Activated T-helper 17 cell treated with anti-CD3 and anti-CD28 coated beads, Interleukin-2, amount 50 U/mL, for 72 hours (primary cell): ENCODE measurements at regions not wholly inside any gene's neighbourhood (a gene's known extent, or its start where the extent isn't known, plus 50 kb on each side); places are given as distances from the start of the nearest gene placed in this dataset.
"Not testable (repeated sequence)": the region's sequence is repeated elsewhere in the genome, so short reads cannot be mapped to it uniquely, and the experiment has no call there.

Experiments
- ATAC-seq: fragments of 150-1000 bp; cut with Tn5 transposase; replicated peaks from 2 replicates; pipeline ENCODE4 v1.10.0; 2021; ENCODE audit warnings: mild to moderate bottlenecking, moderate library complexity
- H3K27ac Mint-ChIP-seq: one replicate; pipeline ENCODE4 v1.8.0; 2022; ENCODE audit warnings: mixed read lengths
- H3K27me3 Mint-ChIP-seq: one replicate; pipeline ENCODE4 v1.8.0; 2022; ENCODE audit warnings: mixed read lengths
- H3K36me3 Mint-ChIP-seq: one replicate; pipeline ENCODE4 v1.8.0; 2022; ENCODE audit warnings: low read depth, mild to moderate bottlenecking, mixed read lengths
- H3K4me1 Mint-ChIP-seq: one replicate; pipeline ENCODE4 v1.8.0; 2022; ENCODE audit warnings: mixed read lengths
- H3K4me3 Mint-ChIP-seq: one replicate; pipeline ENCODE4 v1.8.0; 2022; ENCODE audit warnings: mild to moderate bottlenecking, mixed read lengths
- H3K9me3 Mint-ChIP-seq: one replicate; pipeline ENCODE4 v1.8.0; 2022; ENCODE audit warnings: mixed read lengths

DNA sequence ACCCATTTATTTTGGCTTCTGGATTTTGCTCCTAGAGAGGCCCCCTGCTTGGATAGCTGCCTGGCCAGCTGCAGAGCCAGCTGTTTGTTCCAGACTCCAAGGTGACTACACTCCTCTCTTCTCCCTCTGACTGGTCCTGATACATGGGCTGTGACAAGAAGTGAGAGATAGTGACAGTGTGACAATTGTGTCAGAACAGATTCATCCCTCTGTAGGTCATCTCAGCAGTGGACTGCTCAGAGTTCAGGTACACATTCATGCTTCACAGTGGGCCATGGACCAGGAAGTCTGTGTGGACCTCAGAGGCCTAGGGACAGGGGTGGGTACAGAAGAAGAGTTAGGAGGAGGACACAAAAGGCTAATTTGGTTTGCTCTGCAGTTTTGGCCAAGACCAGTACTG is 188.2 kb upstream of the MKLN1 start:
- Mint-ChIP-seq H3K36me3 (no peaks in the 10 kb centered on the region), H3K9me3 (no peaks in the 10 kb centered on the region), H3K27me3 (no peaks in the 10 kb centered on the region), H3K4me1 (no peaks in the 10 kb centered on the region), H3K27ac (no peak overlapping the region), H3K4me3 (no peak overlapping the region)
- ATAC-seq = peak; percentile 38

DNA sequence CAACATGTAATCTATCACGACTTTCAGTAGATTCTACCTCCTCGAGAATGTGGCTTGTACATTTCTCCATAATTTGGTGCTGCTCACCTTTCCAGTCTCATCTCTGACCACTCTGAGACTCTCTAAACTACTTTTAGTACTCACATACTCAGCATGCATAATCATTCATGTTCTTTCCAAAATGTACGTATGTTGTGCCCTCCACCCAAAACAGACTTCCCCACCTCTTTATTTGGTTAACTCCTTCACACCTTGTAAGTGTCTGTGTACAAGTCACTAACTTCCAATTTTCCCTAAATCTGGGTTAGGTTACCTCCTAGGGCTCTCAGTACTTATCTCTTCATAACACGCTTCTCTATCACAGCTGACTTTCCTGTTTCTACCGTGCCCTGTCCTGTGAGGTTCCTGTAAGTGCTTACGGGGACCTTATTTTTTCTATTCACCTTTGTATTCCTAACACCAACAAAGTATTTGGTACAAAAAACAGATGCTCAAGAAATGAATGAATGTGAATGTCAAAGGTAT is 186.2 kb upstream of the MKLN1 start:
- H3K9me3 Mint-ChIP-seq = no peaks in the 10 kb centered on the region
- no peaks in the 10 kb centered on the region for H3K36me3 Mint-ChIP-seq
- no peak for ATAC-seq
- H3K27ac Mint-ChIP-seq = no peak overlapping the region
- no peaks in the 10 kb centered on the region for H3K4me1 Mint-ChIP-seq
- no peaks in the 10 kb centered on the region for H3K27me3 Mint-ChIP-seq
- no peak overlapping the region for H3K4me3 Mint-ChIP-seq

DNA sequence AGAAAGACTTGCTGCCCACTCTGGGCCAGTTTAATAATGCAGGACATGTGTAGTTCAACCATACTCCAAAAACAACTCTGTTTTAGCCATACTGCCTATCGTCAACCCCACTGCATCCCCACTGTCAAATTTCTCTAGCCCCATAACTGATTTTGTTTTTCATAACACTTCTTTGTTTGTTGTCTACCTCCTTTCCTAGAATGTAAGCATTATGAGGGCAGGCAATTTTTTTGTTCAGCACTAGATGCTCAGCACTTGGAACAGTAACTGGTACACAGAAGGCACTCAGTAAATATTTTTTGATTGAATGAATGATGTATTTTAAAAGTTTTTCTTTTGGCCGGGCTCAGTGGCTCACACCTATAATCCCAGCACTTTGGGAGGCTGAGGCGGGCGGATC is 183.8 kb upstream of the MKLN1 start:
- H3K4me1 Mint-ChIP-seq = no peaks in the 10 kb centered on the region
- no peaks in the 10 kb centered on the region for H3K9me3 Mint-ChIP-seq
- H3K4me3 Mint-ChIP-seq = no peak overlapping the region
- H3K27ac Mint-ChIP-seq = no peak overlapping the region
- H3K27me3 Mint-ChIP-seq = no peaks in the 10 kb centered on the region
- no peaks in the 10 kb centered on the region for H3K36me3 Mint-ChIP-seq
- ATAC-seq = no peak

DNA sequence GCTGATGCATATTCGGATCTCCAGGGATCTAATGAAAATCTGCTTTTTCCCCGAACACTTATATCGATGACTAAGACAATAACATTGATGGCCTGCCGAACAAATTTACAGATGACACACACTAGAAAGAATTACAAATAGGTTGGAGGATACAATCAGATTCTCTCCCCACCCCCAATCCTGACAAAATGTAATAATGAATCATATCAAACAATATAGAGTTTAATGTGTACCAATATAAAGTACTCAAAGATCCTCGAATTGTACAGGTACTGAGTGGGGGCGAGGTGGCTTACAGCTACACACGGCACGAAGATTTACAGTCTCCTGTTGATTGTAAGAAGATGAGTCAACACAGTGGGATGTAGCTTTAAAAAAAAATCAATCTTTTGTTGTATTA is 182.7 kb upstream of the MKLN1 start:
- Mint-ChIP-seq H3K9me3 (no peaks in the 10 kb centered on the region), H3K4me1 (no peaks in the 10 kb centered on the region), H3K27ac (no peak overlapping the region), H3K36me3 (no peaks in the 10 kb centered on the region), H3K4me3 (no peak overlapping the region), H3K27me3 (no peaks in the 10 kb centered on the region)
- ATAC-seq = no peak

DNA sequence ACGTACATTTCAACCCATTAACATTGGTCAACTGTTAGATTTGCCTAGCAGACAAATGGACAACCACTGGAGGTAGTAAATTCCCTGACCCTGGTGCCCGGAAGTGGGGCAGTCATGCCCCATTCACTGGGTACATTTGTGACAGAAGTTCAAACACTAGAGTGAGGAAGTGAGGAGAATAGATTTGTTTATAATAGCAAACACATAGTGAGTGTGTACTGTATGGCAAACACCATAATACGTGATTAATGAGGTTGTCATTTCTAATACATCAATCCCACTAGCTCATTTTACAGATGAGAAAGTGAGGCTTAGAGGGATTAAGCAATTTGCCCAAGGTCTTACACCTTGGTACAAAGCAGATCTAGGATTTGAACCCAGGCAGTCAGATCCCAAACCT is 181.9 kb upstream of the MKLN1 start:
- no peak for ATAC-seq
- no peaks in the 10 kb centered on the region for H3K27me3 Mint-ChIP-seq
- no peaks in the 10 kb centered on the region for H3K36me3 Mint-ChIP-seq
- H3K9me3 Mint-ChIP-seq = no peaks in the 10 kb centered on the region
- no peaks in the 10 kb centered on the region for H3K4me1 Mint-ChIP-seq
- H3K4me3 Mint-ChIP-seq = no peak overlapping the region
- no peak overlapping the region for H3K27ac Mint-ChIP-seq

DNA sequence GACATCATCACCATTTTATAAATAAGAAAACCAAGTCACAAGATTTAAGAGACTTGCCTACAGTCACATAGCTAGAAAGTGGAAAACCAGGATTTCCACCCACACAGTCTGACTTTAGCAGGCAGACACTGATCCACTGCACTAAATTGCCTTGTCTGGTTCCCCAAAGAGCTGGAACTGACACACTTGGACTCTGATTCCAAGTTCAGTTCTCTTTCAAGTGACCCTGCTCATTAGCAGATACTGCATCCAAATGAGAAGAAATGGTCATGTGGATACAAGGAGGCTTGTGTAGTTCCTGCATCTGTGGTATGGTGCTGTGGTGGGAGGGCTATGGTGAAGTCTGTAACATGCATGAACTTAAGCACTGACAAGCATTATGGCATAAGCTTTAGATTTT is 180.1 kb upstream of the MKLN1 start:
- no peaks in the 10 kb centered on the region for H3K36me3 Mint-ChIP-seq
- H3K4me3 Mint-ChIP-seq = no peak overlapping the region
- H3K27ac Mint-ChIP-seq = no peak overlapping the region
- H3K4me1 Mint-ChIP-seq = no peaks in the 10 kb centered on the region
- no peaks in the 10 kb centered on the region for H3K27me3 Mint-ChIP-seq
- no peaks in the 10 kb centered on the region for H3K9me3 Mint-ChIP-seq
- no peak for ATAC-seq

DNA sequence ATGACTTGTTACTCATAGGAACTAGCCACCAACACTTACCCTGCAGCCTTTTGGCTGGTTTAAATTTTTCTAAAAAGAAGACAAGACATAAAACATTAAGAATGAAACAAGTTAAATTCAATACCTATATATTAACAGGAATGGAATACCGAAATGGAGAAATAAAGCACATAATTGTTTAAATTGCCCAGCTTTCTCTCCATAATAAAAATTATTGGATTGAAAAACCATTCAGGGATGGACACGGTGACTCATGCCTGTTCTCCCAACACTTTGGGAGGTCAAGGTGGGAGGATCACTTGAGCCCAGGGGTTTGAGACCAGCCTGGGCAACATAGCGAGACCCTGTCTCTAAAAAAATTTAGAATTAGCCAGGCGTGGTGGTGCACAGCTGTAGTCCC is 179.4 kb upstream of the MKLN1 start:
- H3K4me1 Mint-ChIP-seq = no peaks in the 10 kb centered on the region
- no peaks in the 10 kb centered on the region for H3K9me3 Mint-ChIP-seq
- no peaks in the 10 kb centered on the region for H3K36me3 Mint-ChIP-seq
- H3K27ac Mint-ChIP-seq = no peak overlapping the region
- ATAC-seq = no peak
- H3K4me3 Mint-ChIP-seq = no peak overlapping the region
- H3K27me3 Mint-ChIP-seq = no peaks in the 10 kb centered on the region

DNA sequence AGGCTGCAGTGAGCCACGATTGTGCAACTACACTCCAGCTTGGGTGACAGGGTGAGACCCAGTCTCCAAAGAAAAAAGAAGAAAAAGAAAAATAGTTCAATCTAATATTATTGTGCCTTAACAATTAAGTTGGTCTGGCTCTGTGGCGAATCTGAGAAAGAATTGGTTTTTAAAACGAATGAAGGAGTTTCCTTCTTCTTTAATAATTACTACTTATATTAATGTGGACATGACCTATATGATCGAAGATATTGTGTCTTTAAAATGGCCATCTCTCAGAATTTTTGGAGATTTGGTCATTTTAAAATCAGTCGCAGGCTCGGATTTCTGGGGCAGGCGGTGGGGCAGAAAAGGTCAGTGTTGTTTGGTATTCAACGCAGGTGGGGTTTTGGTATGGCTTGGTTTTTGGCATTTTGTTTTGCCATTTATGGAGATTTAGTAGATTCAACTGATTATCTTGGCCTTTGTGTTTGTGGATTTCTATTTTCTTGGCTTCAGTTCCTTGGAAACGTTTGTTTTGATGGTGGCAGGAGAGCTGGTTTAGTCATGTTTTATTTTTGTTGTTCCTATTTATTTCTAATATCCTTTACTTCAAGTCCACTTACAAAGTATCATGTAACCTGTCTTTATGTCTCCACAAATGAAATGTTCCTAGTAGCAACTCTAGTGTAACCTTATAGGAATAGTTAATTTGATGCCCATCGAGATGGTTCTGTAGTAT is 178.8 kb upstream of the MKLN1 start:
- Mint-ChIP-seq H3K27me3 (no peaks in the 10 kb centered on the region), H3K27ac (no peak overlapping the region), H3K9me3 (no peaks in the 10 kb centered on the region), H3K36me3 (no peaks in the 10 kb centered on the region), H3K4me3 (no peak overlapping the region), H3K4me1 (no peaks in the 10 kb centered on the region)
- ATAC-seq = no peak

DNA sequence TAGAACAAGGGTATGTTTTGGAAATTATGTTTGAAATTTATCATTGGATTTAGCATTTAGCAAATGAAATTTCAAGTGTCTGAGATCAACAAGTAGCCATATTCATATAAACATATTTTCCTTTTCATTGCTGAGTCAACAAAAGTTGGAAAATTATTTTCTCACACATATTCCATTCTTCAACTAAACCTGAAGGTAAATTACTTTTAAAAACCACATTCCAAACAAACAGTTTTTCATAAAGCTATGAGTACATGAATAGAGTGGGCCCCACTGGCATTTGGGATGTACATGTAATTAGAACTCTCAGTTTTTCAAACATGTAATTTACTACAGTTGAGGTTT is 178.3 kb upstream of the MKLN1 start:
- H3K27ac Mint-ChIP-seq = no peak overlapping the region
- H3K9me3 Mint-ChIP-seq = no peaks in the 10 kb centered on the region
- ATAC-seq = no peak
- no peaks in the 10 kb centered on the region for H3K4me1 Mint-ChIP-seq
- no peaks in the 10 kb centered on the region for H3K27me3 Mint-ChIP-seq
- no peak overlapping the region for H3K4me3 Mint-ChIP-seq
- H3K36me3 Mint-ChIP-seq = no peaks in the 10 kb centered on the region

DNA sequence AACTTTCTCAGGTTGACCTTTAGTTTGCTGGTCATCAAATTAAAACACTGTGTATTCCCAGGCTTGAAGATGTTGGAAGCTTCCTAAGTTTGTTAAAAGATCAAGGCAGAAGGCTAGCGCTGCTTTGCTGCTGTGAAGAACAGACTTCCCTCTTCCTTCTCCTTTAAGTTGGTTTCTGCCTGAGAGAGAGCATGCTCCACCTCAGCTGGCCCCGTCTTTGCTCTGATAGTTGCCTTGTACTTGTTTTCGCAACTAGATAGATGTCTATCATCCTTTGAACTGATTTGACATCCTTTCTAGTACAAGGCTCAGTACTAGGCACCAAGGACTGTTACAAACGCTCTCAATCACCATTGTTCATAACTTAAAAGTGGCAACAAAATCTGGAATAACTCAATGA is 177.8 kb upstream of the MKLN1 start:
- Mint-ChIP-seq H3K36me3 (no peaks in the 10 kb centered on the region), H3K4me1 (no peaks in the 10 kb centered on the region), H3K4me3 (no peak overlapping the region), H3K27me3 (no peaks in the 10 kb centered on the region), H3K9me3 (no peaks in the 10 kb centered on the region), H3K27ac (no peak overlapping the region)
- no peak for ATAC-seq

DNA sequence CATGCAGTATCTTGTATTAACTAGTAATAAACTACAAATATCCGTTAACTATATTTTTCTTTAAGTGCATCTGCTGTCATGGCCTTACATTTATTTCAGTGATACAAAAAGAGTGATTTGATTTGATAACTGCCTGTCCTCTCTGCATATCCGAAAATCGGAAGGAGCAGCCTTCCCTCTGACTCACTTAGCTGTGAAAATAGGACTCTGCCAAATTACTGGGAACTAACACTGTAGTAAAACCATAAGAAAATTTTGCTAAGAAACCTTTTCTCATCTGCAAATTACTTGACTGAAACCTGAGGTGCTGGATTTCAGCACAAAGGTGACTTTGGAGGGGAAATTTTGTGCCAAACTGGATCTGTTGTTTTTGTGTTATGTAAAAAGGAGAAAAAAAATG is 176.6 kb upstream of the MKLN1 start:
- H3K4me3 Mint-ChIP-seq = no peak overlapping the region
- H3K36me3 Mint-ChIP-seq = no peaks in the 10 kb centered on the region
- H3K4me1 Mint-ChIP-seq = no peaks in the 10 kb centered on the region
- ATAC-seq = no peak
- H3K27me3 Mint-ChIP-seq = no peaks in the 10 kb centered on the region
- H3K9me3 Mint-ChIP-seq = no peaks in the 10 kb centered on the region
- H3K27ac Mint-ChIP-seq = no peak overlapping the region

DNA sequence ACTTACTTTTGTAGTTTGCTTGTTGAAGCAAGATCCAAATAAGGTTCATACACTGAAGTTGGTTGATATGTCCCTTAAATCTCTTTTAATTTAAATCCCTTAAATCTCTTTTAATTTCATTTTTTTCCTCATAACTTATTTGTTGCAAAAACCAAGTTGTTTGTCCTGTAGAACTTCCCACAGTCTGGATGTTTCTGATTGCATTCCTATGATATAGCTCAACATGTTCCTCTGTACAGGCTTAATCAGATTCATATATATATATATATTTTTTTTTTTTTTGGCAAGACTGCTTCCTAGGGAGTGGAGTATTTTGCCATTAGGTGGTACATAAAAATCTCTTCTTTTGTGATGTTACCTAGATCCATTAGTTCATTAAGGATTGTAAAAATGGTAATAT is 174.9 kb upstream of the MKLN1 start:
- no peaks in the 10 kb centered on the region for H3K9me3 Mint-ChIP-seq
- H3K27ac Mint-ChIP-seq = no peak overlapping the region
- no peaks in the 10 kb centered on the region for H3K27me3 Mint-ChIP-seq
- H3K4me3 Mint-ChIP-seq = no peak overlapping the region
- no peaks in the 10 kb centered on the region for H3K4me1 Mint-ChIP-seq
- no peaks in the 10 kb centered on the region for H3K36me3 Mint-ChIP-seq
- no peak for ATAC-seq

DNA sequence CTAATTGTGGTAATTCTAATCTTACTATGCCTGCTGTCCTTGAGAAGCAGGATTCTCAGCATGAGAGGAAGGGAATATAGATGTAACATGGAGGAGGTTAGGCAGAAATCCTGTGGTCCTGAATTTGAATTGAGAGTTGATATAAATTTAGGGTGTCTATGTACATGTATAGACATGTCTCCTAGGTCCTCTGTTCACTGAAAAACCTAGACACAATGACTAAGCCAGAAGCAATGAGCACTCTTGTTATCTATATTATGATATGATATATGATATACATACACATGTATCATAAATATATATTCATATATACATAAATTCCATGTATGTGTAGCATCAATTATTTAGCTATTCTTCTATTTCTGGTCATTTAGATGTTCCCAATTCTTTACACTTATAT is 173.3 kb upstream of the MKLN1 start:
- Mint-ChIP-seq H3K27ac (no peak overlapping the region), H3K4me1 (no peaks in the 10 kb centered on the region), H3K4me3 (no peak overlapping the region), H3K27me3 (no peaks in the 10 kb centered on the region), H3K36me3 (no peaks in the 10 kb centered on the region), H3K9me3 (no peaks in the 10 kb centered on the region)
- no peak for ATAC-seq

DNA sequence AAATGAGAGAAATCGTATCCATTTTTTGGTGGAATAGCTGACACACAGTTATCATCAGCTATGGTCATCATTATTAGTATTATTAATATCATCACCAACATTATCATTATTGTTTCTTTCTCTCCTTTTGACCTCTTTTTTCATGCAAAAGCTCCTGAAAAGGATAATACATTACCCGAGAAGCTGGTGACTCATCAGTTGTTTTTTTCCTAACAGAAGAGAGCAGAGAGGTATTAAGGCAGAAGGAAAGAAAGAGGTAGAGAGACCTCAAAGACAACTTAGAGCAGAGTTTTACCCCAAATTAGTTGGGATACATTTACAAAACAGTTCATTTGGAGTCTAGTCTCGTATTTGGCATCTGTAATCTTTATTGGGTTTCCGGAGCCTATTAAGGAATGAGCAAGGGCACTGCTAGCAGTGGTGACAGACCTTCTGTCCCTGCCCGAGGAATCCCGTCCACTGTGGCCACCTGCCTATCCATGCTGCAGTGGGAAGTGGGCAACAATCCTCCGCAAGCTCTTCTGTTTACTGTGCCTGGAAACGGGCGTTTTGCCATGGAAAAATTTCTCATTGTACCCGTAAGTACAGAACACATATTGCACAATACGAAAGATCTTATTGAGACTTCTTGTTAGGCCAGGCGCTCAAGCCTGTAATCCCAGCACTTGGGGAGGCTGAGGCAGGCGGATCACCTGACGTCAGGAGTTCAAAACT is 170.0 kb upstream of the MKLN1 start:
- H3K27ac Mint-ChIP-seq = no peak overlapping the region
- H3K4me1 Mint-ChIP-seq = no peaks in the 10 kb centered on the region
- H3K4me3 Mint-ChIP-seq = no peak overlapping the region
- H3K9me3 Mint-ChIP-seq = no peaks in the 10 kb centered on the region
- no peaks in the 10 kb centered on the region for H3K27me3 Mint-ChIP-seq
- ATAC-seq = no peak
- H3K36me3 Mint-ChIP-seq = no peaks in the 10 kb centered on the region

DNA sequence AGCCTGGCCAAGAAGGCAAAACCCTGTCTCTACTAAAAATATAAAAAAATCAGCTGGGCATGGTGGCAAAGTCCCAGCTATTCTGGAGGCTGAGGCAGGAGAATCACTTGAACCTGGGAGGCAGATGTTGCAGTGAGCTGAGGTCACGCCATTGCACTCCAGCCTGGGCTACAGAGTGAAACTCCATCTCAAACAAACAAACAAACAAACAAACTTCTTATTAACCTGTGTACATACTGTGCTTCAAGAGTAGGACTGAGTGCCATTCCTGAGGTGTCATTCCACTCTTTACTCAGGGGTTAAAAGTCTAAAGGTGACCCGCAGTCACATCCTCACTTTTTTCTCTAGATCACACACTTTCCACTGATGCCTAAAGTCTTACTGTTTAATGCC is 169.4 kb upstream of the MKLN1 start:
- H3K9me3 Mint-ChIP-seq, H3K4me1 Mint-ChIP-seq, H3K36me3 Mint-ChIP-seq, H3K27ac Mint-ChIP-seq, H3K27me3 Mint-ChIP-seq, ATAC-seq, H3K4me3 Mint-ChIP-seq: not testable (repeated sequence)
